SHP77 treated with DMSO at 0.1 percent for 48 hours (cell line): ENCODE measurements at regions not wholly inside any gene's neighbourhood (a gene's known extent, or its start where the extent isn't known, plus 50 kb on each side); places are given as distances from the start of the nearest gene placed in this dataset.
"Not testable (repeated sequence)": the region's sequence is repeated elsewhere in the genome, so short reads cannot be mapped to it uniquely, and the experiment has no call there.

Experiments
- DNase-seq: peaks from one replicate; lab custom pipeline; 2025; lab: John Stamatoyannopoulos, UW

GRCh38 chr7:48992816-48993215, 68.5 kb downstream of the CDC14C start:
- DNase-seq = no peak

- peak; percentile 55 for DNase-seq
Measured at GRCh38 chr7:49001610-49002033, 77.3 kb downstream of the CDC14C start.

GRCh38 chr7:49010717-49011116, 86.4 kb downstream of the CDC14C start:
- no peak for DNase-seq

GRCh38 chr7:49014870-49015269, 90.5 kb downstream of the CDC14C start:
- DNase-seq = no peak

GRCh38 chr7:49020145-49020544, 95.8 kb downstream of the CDC14C start:
- DNase-seq = no peak

- no peak for DNase-seq
Measured at GRCh38 chr7:49022448-49022847, 98.1 kb downstream of the CDC14C start.

GRCh38 chr7:49023345-49024328, 99.3 kb downstream of the CDC14C start:
- DNase-seq = no peak

GRCh38 chr7:49030221-49030620, 105.9 kb downstream of the CDC14C start:
- no peak for DNase-seq

GRCh38 chr7:49033140-49033539, 108.8 kb downstream of the CDC14C start:
- not testable (repeated sequence) for DNase-seq

GRCh38 chr7:49037346-49038210, 113.2 kb downstream of the CDC14C start:
- no peak for DNase-seq

- DNase-seq = no peak
Measured at GRCh38 chr7:49038821-49039358, 114.5 kb downstream of the CDC14C start.

GRCh38 chr7:49060743-49061142, 136.4 kb downstream of the CDC14C start:
- DNase-seq = no peak

- no peak for DNase-seq
Measured at GRCh38 chr7:49074538-49074937, 150.2 kb downstream of the CDC14C start.

GRCh38 chr7:49080896-49081475, 156.6 kb downstream of the CDC14C start:
- no peak for DNase-seq

GRCh38 chr7:49088017-49088416, 163.7 kb downstream of the CDC14C start:
- no peak for DNase-seq

- DNase-seq = no peak
Measured at GRCh38 chr7:49089717-49090116, 165.4 kb downstream of the CDC14C start.

GRCh38 chr7:49091089-49091488, 166.7 kb downstream of the CDC14C start:
- DNase-seq = no peak

- no peak for DNase-seq
Measured at GRCh38 chr7:49091519-49091918, 167.2 kb downstream of the CDC14C start.

GRCh38 chr7:49093218-49093617, 168.9 kb downstream of the CDC14C start:
- no peak for DNase-seq

- DNase-seq = no peak
Measured at GRCh38 chr7:49094866-49095265, 170.5 kb downstream of the CDC14C start.

GRCh38 chr7:49099587-49100326, 175.4 kb downstream of the CDC14C start:
- DNase-seq = no peak
